ENCODE measurements at regions not wholly inside any gene's neighbourhood (a gene's known extent, or its start where the extent isn't known, plus 50 kb on each side); places are given as distances from the start of the nearest gene placed in this dataset.

DNA sequence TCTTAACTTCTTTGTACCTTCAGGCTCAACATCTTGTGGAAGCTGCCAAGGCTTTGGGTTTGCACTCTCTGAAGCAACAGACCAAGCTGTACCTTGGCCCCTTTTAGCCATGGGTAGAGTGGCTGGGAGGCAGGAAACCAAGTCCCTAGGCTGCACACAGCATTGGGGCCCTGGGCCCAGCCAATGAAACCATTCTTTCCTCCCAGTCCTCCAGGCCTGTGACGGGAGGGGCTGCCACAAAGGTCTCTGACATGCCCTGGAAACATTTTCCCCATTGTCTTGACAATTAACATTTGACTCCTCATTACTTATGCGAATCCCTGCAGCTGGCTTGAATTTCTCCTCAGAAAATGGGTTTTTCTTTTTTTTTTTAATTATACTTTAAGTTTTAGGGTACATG lies 253.1 kb upstream of the GADL1 start (continued):
- TF ChIP-seq IKZF4 (CRISPR knock-in tag; IDR thresholded peaks at IDR 0.05; ENCODE audit: borderline replicate concordance, low read depth, not compliant biosample characterization) = no peak
- no peak for TF ChIP-seq CENPT (CRISPR knock-in tag; IDR thresholded peaks at IDR 0.05; ENCODE audit: low read depth)
- no peak for TF ChIP-seq CC2D1A (CRISPR knock-in tag; IDR thresholded peaks at IDR 0.05)
- no peak for TF ChIP-seq ZBTB25 (CRISPR knock-in tag; IDR thresholded peaks at IDR 0.05)
- TF ChIP-seq ARNT (IDR thresholded peaks at IDR 0.05) = no peak

- Histone ChIP-seq H3K4me2 (ENCODE audit: low read depth, low read length) (no peak overlapping the region), H4K20me1 (ENCODE audit: insufficient read depth, low read length) (no peaks in the 10 kb centered on the region), H2AFZ (ENCODE audit: low read length) (no peak overlapping the region), H3K27me3 (ENCODE audit: control insufficient read depth in 1 of 2, insufficient read depth in 2 of 2, low read length in 2 of 2) (no peaks in the 10 kb centered on the region), H3K4me1 (ENCODE audit: insufficient read depth, low read length) (peaks cover 5% of the 10 kb centered on the region; the same call in 1 of the 2 replicates), H3K36me3 (replicated peaks in 1 of 2; ENCODE audit: control insufficient read depth in 1 of 2, insufficient read depth in 2 of 2, low read length in 2 of 2) (no peaks in the 10 kb centered on the region), H3K9me3 (ENCODE audit: low read length) (no peaks in the 10 kb centered on the region), H3K79me2 (ENCODE audit: insufficient read depth, low read length) (no peaks in the 10 kb centered on the region), H3K27ac (ENCODE audit: extremely low read length, insufficient read depth, low read length) (no peak overlapping the region), H3K9ac (ENCODE audit: insufficient read depth, low read depth, low read length) (no peak overlapping the region), H3K4me3 (replicated peaks in 1 of 3; ENCODE audit: insufficient read depth in 1 of 3, low read depth in 2 of 3, low read length in 3 of 3) (no peak overlapping the region)
- intact Hi-C loops (cut with micrococcal nuclease; ENCODE audit: unreplicated experiment) (no loop called here), in situ Hi-C loops (cut with HindIII; ENCODE audit: extremely low pct_ligation_motif_present, low pct_unique_long_range_greater_than_20kb) (no loop called here)
- no peak for FAIRE-seq
- no TSS peak for BruUV-seq (replicated peaks)
- ATAC-seq = no peak
- ChIA-PET POLR2A (no interaction called here), CTCF (ENCODE audit: low intra/inter-chr PET ratio, low total read pairs) (no interaction called here)
- DNase-seq (ENCODE audit: low spot score) = no peak
- WGBS (ENCODE audit: low lambda C conversion rate) = 76% methylated on average over 8 of the region's 8 CpGs
- no peak for TF ChIP-seq ZNF619 (CRISPR knock-in tag; IDR thresholded peaks at IDR 0.05)
- TF ChIP-seq TSC22D2 (CRISPR knock-in tag; IDR thresholded peaks at IDR 0.05; ENCODE audit: borderline replicate concordance) = no peak
- no peak for TF ChIP-seq ZFP36L2 (CRISPR knock-in tag; IDR thresholded peaks at IDR 0.05)
- no peak for TF ChIP-seq ARID4A (CRISPR knock-in tag; IDR thresholded peaks at IDR 0.05; ENCODE audit: borderline replicate concordance)
- no peak for TF ChIP-seq NCOA5 (CRISPR knock-in tag; IDR thresholded peaks at IDR 0.05)
- TF ChIP-seq ZNF337 (CRISPR knock-in tag; IDR thresholded peaks at IDR 0.05; ENCODE audit: borderline replicate concordance, low read depth) = no peak
- TF ChIP-seq, protein P1, sequence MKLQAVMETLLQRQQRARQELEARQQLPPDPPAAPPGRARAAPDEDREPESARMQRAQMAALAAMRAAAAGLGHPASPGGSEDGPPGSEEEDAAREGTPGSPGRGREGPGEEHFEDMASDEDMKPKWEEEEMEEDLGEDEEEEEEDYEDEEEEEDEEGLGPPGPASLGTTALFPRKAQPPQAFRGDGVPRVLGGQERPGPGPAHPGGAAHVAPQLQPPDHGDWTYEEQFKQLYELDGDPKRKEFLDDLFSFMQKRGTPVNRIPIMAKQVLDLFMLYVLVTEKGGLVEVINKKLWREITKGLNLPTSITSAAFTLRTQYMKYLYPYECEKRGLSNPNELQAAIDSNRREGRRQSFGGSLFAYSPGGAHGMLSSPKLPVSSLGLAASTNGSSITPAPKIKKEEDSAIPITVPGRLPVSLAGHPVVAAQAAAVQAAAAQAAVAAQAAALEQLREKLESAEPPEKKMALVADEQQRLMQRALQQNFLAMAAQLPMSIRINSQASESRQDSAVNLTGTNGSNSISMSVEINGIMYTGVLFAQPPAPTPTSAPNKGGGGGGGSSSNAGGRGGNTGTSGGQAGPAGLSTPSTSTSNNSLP (IDR thresholded peaks at IDR 0.05; ENCODE audit: low read depth, low read length) = no peak
- TF ChIP-seq POLR2AphosphoS5 (IDR thresholded peaks at IDR 0.05; ENCODE audit: low read depth, low read length) = no peak
- no peak for TF ChIP-seq MTA3 (CRISPR knock-in tag; IDR thresholded peaks at IDR 0.05)
- TF ChIP-seq KMT2A (CRISPR knock-in tag; IDR thresholded peaks at IDR 0.05) = no peak
- TF ChIP-seq AGO2 (optimal IDR thresholded peaks at IDR 0.05; ENCODE audit: low read depth, low read length) = no peak
- no peak for TF ChIP-seq ZKSCAN5 (CRISPR knock-in tag; IDR thresholded peaks at IDR 0.05)
- no peak for TF ChIP-seq ZNF160 (CRISPR knock-in tag; IDR thresholded peaks at IDR 0.05)
- no peak for TF ChIP-seq ZFP62 (CRISPR knock-in tag; IDR thresholded peaks at IDR 0.05)
Measured at GRCh38 chr3:31157047-31157694, 262.7 kb upstream of the GADL1 start.

Measured in HepG2 (cell line).